ENCODE measurements at regions not wholly inside any gene's neighbourhood (a gene's known extent, or its start where the extent isn't known, plus 50 kb on each side); places are given as distances from the start of the nearest gene placed in this dataset.

DNA sequence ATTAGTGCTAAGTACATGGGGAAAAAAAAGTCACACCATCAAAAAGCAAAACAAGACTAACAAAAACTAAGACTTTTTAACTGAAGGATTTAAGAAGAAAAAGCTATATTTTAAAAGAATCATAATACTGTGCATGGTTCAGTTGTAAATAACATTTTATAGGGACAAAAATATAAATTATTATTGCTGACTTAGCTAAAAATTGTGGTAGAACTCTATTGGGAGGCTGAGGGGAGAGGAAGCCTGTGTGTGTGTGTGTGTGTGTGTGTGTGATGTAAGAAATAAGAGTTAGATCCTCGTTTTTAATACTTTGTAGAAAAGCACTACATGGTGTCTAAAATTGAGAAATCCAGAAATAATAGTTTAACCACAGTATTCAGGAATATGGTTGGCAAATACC is 1950.9 kb upstream of the TENM3 start:
- Mint-ChIP-seq H3K4me1 (ENCODE audit: unreplicated experiment) (no peaks in the 10 kb centered on the region), H3K36me3 (ENCODE audit: unreplicated experiment) (no peaks in the 10 kb centered on the region), H3K4me3 (ENCODE audit: unreplicated experiment) (no peak overlapping the region), H3K27ac (ENCODE audit: unreplicated experiment) (no peak overlapping the region), H3K9me3 (ENCODE audit: unreplicated experiment) (no peaks in the 10 kb centered on the region), H3K27me3 (ENCODE audit: unreplicated experiment) (no peaks in the 10 kb centered on the region)
- DNase-seq (ENCODE audit: extremely low spot score, unreplicated experiment), result no peak
- no peak for TF ChIP-seq CTCF (IDR thresholded peaks at IDR 0.05)

GRCh38 chr4:180296036-180296599 is 1947.1 kb upstream of the TENM3 start:
- no peaks in the 10 kb centered on the region for H3K27me3 Mint-ChIP-seq (ENCODE audit: unreplicated experiment)
- H3K4me3 Mint-ChIP-seq (ENCODE audit: unreplicated experiment), result no peak overlapping the region

GRCh38 chr4:180304321-180304720 is 1938.9 kb upstream of the TENM3 start:
- Mint-ChIP-seq H3K36me3 (ENCODE audit: unreplicated experiment) (no peaks in the 10 kb centered on the region), H3K4me1 (ENCODE audit: unreplicated experiment) (no peaks in the 10 kb centered on the region), H3K9me3 (ENCODE audit: unreplicated experiment) (no peaks in the 10 kb centered on the region), H3K4me3 (ENCODE audit: unreplicated experiment) (no peak overlapping the region), H3K27me3 (ENCODE audit: unreplicated experiment) (no peaks in the 10 kb centered on the region), H3K27ac (ENCODE audit: unreplicated experiment) (no peak overlapping the region)
- no peak for TF ChIP-seq CTCF (IDR thresholded peaks at IDR 0.05)
- no peak for DNase-seq (ENCODE audit: extremely low spot score, unreplicated experiment)

More at GRCh38 chr4:180296036-180296599, 1947.1 kb upstream of the TENM3 start:
- DNase-seq (ENCODE audit: extremely low spot score, unreplicated experiment), result no peak
- Mint-ChIP-seq H3K4me1 (ENCODE audit: unreplicated experiment) (no peaks in the 10 kb centered on the region), H3K27ac (ENCODE audit: unreplicated experiment) (no peak overlapping the region), H3K9me3 (ENCODE audit: unreplicated experiment) (no peaks in the 10 kb centered on the region), H3K36me3 (ENCODE audit: unreplicated experiment) (no peaks in the 10 kb centered on the region)
- TF ChIP-seq CTCF (IDR thresholded peaks at IDR 0.05), result no peak

GRCh38 chr4:180310616-180311015 is 1932.6 kb upstream of the TENM3 start:
- H3K27ac Mint-ChIP-seq (ENCODE audit: unreplicated experiment), result no peak overlapping the region
- H3K4me1 Mint-ChIP-seq (ENCODE audit: unreplicated experiment), result no peaks in the 10 kb centered on the region
- no peaks in the 10 kb centered on the region for H3K27me3 Mint-ChIP-seq (ENCODE audit: unreplicated experiment)
- TF ChIP-seq CTCF (IDR thresholded peaks at IDR 0.05), result no peak
- no peak overlapping the region for H3K4me3 Mint-ChIP-seq (ENCODE audit: unreplicated experiment)
- DNase-seq (ENCODE audit: extremely low spot score, unreplicated experiment), result no peak
- H3K36me3 Mint-ChIP-seq (ENCODE audit: unreplicated experiment), result no peaks in the 10 kb centered on the region
- no peaks in the 10 kb centered on the region for H3K9me3 Mint-ChIP-seq (ENCODE audit: unreplicated experiment)

GRCh38 chr4:180314972-180315371 is 1928.2 kb upstream of the TENM3 start:
- TF ChIP-seq CTCF (IDR thresholded peaks at IDR 0.05), result no peak
- Mint-ChIP-seq H3K36me3 (ENCODE audit: unreplicated experiment) (no peaks in the 10 kb centered on the region), H3K4me3 (ENCODE audit: unreplicated experiment) (no peak overlapping the region), H3K9me3 (ENCODE audit: unreplicated experiment) (no peaks in the 10 kb centered on the region), H3K27ac (ENCODE audit: unreplicated experiment) (no peak overlapping the region), H3K27me3 (ENCODE audit: unreplicated experiment) (no peaks in the 10 kb centered on the region), H3K4me1 (ENCODE audit: unreplicated experiment) (no peaks in the 10 kb centered on the region)
- no peak for DNase-seq (ENCODE audit: extremely low spot score, unreplicated experiment)

Measured in osteocyte (in vitro differentiated cells).